HG03439 (cell line): ENCODE measurements at regions not wholly inside any gene's neighbourhood (a gene's known extent, or its start where the extent isn't known, plus 50 kb on each side); places are given as distances from the start of the nearest gene placed in this dataset.
"Not testable (repeated sequence)": the region's sequence is repeated elsewhere in the genome, so short reads cannot be mapped to it uniquely, and the experiment has no call there.

Experiments
- ATAC-seq: cut with Tn5 transposase; IDR thresholded peaks from one replicate; pipeline ENCODE4 v1.9.1; 2021; ENCODE audit warnings: mild to moderate bottlenecking, moderate library complexity; ENCODE audit not compliant: unreplicated experiment

- no peak for ATAC-seq
Measured at GRCh38 chr11:106479646-106480045, 402.2 kb downstream of the AASDHPPT start.

DNA sequence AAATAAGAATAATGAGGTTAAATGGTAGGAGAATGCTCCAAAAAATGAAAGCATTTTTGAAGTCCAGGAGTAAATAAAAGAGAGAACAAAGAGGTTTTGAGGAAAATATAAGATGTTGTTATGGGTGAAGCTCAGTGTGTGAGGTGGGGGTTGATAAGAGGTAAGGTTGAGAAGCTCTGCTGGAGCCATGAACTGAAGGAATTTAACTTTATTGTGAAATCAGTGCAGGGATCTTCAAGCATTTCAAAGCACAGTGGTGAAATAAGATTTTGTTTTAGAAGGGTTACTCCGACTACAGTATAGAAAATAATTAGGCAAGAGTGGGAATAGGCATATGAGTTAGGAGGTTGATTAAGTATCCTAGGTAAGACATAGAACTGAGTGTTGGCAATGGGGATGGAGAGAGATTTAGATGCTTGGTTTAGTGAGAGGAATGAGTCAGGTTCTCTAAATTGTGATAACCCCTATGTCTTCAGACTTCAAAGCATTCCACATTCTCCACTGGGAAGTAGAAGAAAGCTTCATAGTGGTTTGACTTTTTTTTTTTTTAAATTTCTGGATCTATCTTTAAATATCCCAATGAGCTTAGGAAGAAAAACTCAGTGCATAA lies 403.2 kb downstream of the AASDHPPT start:
- no peak for ATAC-seq

GRCh38 chr11:106482917-106483785 lies 405.7 kb downstream of the AASDHPPT start:
- no peak for ATAC-seq

GRCh38 chr11:106491751-106492150 lies 414.3 kb downstream of the AASDHPPT start:
- ATAC-seq: no peak

DNA sequence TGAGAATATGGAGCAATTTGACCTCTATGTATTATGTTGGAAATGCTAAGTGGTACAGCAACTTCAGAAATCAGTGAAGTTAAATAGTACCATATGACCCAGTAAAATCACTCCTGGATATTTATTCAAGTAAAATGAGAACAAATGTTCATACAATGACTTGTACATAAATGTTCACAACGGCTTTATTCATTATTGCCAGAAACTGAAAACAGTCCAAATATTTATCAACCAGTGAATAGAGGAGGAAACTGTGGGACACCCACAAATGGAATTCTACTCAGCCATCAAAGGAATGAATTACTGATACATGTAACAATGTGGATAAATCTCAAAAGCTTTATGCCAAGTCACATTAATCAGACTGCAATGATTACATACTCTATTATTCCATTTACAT lies 416.3 kb downstream of the AASDHPPT start:
- no peak for ATAC-seq

- no peak for ATAC-seq
Measured at GRCh38 chr11:106495046-106495445, 417.6 kb downstream of the AASDHPPT start.

GRCh38 chr11:106496677-106497076 lies 419.2 kb downstream of the AASDHPPT start:
- no peak for ATAC-seq

- no peak for ATAC-seq
Measured at GRCh38 chr11:106497321-106497720, 419.9 kb downstream of the AASDHPPT start.

DNA sequence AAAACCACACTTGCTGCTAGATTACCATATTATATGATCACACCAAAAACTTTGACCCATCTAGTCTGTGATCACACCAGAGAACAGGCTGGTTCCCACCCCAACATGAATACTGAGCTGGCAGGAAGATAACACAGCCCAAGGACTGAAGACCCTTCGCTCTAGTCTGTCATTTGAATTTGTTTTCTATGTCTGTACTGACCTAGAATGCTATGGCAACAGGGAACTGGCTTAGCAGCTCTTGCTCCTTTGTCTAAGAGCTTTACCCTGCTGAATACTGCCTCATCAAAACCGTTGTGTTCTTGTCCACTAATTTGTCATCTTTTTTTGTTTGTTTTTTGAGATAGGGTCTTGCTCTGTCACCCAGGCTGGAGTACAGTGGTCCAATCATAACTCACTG lies 420.4 kb downstream of the AASDHPPT start:
- no peak for ATAC-seq

DNA sequence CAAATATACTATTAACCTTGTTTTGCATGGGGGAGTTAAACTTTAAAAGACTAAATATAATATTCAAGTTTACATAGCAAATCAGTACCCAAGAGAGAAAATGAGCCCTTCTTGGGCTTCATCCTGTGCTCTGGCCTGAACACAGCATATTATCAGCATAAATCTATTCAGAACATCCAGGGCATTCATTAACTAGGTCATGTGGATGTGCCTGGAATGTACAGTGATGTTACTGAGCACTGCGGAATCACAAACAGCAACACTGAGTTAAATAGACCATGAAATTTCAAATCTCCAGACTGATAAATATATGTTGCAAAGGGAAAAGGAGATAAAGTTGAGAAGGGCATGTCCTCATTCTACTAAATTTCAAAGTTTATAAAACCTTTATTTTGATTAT lies 426.4 kb downstream of the AASDHPPT start:
- ATAC-seq: no peak

DNA sequence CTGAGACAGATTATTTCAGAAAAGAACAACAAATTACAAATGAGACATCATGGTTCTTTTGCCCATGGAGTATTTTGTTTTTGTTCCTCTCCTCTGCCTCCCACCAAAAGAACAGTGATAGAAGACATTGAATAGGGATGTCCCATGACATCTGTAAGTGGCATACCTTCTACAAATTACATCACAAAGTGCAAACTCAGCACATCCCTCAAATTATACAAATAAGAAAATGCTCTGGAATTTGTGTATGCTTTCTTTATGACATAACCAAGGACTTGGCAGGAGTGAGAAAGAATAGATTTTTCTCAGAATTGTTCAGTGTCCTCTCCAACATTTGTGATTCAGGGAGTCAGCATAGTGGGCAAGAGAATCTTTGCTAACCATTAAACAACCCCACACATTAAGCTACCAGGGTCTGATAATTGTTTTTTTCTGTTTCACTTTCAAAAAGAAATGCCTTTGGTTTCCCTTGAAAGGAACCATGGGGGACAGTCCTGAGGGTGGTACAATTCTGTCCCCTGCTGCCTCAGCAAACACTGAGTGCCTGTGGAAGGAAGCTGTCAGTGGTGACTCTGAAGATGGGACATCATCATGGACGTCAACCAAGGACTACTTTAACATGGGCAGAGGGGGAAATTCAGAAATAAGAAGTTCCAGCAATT lies 430.3 kb downstream of the AASDHPPT start:
- no peak for ATAC-seq

- no peak for ATAC-seq
Measured at GRCh38 chr11:106514706-106515105, 437.2 kb downstream of the AASDHPPT start.

- ATAC-seq: no peak
Measured at GRCh38 chr11:106517426-106517825, 440.0 kb downstream of the AASDHPPT start.

- no peak for ATAC-seq
Measured at GRCh38 chr11:106520146-106520912, 442.9 kb downstream of the AASDHPPT start.

GRCh38 chr11:106520920-106521319 lies 443.5 kb downstream of the AASDHPPT start:
- ATAC-seq: no peak

GRCh38 chr11:106523171-106523570 lies 445.7 kb downstream of the AASDHPPT start:
- ATAC-seq: no peak

GRCh38 chr11:106523921-106524320 lies 446.5 kb downstream of the AASDHPPT start:
- no peak for ATAC-seq

DNA sequence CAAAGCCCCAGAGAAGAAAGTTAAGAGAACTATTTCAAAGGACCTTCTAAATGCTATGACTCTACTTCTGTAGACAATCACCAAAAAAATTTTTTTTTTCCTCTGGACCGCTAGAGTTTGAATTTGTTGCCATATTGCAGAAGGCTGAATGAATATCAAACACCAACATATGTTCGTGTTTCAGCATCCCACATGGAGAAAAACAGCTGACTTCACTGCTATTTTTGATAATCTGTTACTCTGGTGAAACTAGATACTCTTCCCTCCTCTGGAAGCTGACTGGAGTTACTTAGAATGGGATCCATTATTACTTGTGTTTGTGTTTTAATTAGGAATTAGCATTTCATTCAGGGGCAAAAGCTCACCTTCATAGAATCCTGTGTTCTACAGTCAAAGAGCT lies 447.0 kb downstream of the AASDHPPT start:
- no peak for ATAC-seq

DNA sequence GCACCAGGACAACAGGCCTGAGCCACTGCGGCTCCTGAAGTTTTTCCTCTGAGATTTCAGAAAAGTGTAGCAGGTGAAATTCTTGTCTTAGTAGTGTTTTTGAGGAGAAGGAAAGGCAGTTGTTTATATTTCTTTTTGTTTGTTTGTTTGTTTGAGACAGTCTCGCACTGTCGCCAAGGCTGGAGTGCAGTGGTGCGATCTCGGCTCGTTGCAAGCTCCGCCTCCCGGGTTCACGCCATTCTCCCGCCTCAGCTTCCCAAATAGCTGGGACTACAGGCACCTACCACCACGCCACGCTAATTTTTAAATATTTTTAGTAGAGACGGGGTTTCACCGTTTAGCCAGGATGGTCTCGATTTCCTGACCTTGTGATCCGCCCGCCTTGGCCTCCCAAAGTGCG lies 454.2 kb downstream of the AASDHPPT start:
- not testable (repeated sequence) for ATAC-seq

- ATAC-seq: no peak
Measured at GRCh38 chr11:106533046-106533445, 455.6 kb downstream of the AASDHPPT start.

DNA sequence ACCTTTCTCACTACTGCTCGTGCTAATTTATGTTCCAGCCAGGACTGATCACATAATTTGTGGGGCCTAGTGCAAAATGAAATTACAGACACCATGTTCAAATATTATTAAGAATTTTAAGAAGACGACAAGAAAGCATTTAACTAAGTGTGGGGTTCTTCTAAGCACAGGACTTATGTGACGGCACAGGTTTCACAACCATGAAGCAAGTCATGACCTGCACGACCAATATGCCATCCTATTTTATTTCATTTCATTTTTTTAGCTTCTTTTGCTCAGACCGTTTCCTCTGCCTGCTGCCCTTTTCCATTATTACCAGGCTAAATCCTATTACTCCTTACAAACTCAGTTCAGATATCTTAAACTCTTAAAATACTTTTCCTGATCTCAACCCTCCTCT lies 462.5 kb downstream of the AASDHPPT start:
- no peak for ATAC-seq
